GM21723 (cell line): ENCODE measurements at regions not wholly inside any gene's neighbourhood (a gene's known extent, or its start where the extent isn't known, plus 50 kb on each side); places are given as distances from the start of the nearest gene placed in this dataset.

ENCODE experiments used
- ATAC-seq: cut with Tn5 transposase; IDR thresholded peaks from one replicate; pipeline ENCODE4 v1.9.1; 2021; ENCODE audit warnings: mild to moderate bottlenecking, moderate library complexity; ENCODE audit not compliant: unreplicated experiment

- ATAC-seq, result no peak
Measured at GRCh38 chr16:80054647-80055046, 454.1 kb upstream of the MAF start.

GRCh38 chr16:80051040-80051439 lies 450.5 kb upstream of the MAF start:
- ATAC-seq, result no peak

DNA sequence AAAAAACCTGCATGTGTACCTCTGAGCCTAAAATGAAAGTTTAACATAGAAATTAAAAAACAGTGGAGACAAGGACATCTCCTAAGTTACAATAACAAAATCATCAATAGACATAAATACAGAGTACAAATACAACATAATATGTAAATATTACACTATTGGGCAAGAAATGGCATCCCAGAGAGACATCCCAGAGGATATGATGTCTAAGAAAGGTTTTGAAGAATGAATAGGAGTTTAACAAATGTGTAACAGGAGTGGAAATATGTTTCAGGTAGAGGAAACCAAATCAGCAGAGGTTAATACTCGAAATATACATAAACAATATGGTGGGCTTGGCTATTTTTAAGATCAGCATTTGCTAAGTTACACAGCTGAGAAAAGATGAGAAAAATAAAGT lies 447.7 kb upstream of the MAF start:
- no peak for ATAC-seq

GRCh38 chr16:80047842-80048241 lies 447.3 kb upstream of the MAF start:
- ATAC-seq, result no peak

- no peak for ATAC-seq
Measured at GRCh38 chr16:80046848-80047247, 446.3 kb upstream of the MAF start.

DNA sequence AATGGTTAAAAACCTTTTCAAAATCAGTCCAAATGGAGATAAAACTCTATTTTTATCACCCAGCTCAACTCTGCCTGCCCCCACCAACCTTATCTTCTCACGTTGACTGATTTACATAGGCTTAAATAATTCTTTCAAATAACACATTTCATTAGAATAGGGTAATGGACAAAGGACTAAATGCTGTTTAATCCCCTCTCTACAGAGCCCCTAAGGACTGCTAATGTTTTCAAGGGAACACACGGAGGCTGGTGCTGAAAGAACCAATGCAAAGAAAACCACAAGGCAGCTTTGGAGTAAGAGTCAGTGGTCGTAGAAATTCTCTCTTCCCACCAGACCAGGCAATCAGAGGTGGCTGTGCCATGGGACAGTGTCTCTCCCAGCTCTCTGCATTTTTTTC lies 445.7 kb upstream of the MAF start:
- ATAC-seq, result no peak

- no peak for ATAC-seq
Measured at GRCh38 chr16:80045861-80046260, 445.3 kb upstream of the MAF start.

GRCh38 chr16:80041410-80041809 lies 440.9 kb upstream of the MAF start:
- no peak for ATAC-seq

DNA sequence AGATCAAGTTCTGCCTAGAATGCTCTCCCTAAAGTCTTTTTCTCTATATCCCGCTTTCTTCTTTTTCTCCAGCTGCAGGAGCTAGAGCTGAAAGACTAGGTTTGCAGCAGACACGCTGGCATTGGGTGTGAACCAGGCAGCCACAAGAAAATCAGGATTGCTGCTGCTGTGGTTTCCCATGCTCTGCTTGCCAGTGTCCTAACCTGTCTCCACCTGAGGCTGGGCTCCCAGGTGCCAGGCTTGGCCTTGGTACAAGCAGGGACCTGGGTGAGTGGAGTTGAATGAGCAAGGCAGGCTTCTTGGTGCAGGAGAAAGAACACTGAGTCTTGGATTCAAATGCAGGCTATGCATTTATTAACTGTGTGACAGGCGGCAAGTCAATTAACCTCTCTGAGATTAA lies 440.3 kb upstream of the MAF start:
- ATAC-seq, result no peak

DNA sequence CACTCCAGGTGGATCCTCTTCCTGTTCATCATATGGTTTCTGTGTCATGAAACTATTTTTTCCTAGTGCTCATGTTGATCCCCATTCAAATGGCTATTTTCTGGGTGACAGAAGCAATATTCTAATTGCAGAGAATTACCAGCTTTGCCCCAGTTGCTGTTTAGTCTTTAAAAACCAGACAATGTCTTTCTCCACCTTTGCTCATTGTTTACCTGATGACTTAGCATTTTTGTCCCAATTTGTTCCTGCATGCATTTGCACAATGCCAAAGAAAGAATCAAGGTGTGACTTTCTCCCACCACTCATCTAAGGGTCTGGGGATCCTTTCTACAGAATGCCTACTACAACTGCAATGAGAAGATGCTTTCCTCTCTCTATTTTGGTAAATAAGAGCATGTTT lies 439.9 kb upstream of the MAF start:
- ATAC-seq, result no peak

DNA sequence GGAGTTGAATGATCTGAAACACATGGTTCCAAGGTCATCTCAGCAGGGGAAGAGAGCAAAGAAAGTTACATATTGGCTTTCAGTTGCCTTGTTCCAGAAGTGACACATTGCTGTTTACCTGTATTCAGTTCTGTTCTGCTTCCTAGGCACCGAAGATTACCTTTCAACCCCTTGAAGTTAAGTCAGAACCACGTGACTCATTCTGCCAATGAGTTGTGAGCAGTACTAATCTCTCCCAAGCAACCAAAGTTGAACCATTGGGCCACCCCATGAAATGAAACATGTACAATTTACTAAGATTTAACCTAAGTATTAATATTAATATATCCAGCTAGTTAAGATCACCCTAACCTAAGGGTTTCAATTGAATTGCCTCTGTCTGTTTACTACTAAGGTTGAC lies 439.2 kb upstream of the MAF start:
- ATAC-seq, result no peak

DNA sequence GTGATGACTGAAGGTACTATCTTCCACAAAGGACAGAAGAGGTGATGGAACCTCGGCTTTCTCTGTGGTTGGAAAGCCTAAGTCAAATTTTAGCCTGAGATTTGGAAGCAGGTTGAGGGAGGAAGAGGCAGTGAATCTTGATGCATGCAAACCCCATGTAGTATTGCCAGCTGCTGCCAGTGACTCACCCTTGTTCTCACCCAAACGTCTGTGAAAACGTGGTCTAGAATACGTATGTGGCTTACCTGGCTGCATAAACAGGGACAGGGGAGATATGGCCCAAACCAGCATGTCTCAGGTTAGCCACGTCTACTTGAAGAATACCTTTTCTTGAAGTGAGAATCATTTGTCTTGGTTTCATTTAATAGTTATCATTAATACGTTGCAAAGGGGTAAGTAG lies 438.0 kb upstream of the MAF start:
- no peak for ATAC-seq

GRCh38 chr16:80034948-80035663 lies 434.6 kb upstream of the MAF start:
- no peak for ATAC-seq

GRCh38 chr16:80034469-80034826 lies 433.9 kb upstream of the MAF start:
- no peak for ATAC-seq

GRCh38 chr16:80033783-80034468 lies 433.4 kb upstream of the MAF start:
- no peak for ATAC-seq

DNA sequence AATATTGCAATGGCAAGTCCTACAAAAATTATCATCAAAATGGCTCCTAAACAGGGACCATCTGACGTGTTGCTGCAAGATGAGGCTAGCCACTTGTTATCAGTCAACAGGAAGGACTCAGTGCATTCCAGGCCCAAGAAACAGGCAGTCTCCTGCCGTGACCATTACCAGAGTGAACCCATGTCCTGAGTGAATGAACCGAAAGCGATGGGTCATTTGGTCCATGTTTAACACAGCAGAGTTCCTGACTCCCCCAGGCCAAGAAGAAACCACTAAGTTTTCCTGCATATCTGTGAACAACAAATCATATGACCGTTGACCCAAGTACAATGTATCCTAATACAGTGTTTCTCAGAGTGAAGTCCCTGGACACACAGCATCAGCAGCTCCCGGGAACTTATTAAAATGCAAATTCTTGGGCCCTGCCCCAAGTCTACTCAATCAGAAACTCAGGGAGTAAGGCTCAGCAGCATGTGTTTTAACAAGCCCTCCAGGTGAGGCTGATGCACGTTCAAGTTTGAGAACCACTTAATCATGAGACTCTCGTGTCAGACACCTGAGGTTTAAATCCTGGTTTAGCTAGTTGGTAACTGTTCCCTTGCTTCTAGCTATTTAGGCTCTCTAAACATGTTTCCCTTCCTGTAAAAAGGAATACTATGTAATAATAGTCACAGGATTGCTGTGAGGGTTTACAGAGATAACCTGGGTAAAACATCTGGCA lies 429.4 kb upstream of the MAF start:
- no peak for ATAC-seq

- ATAC-seq, result no peak
Measured at GRCh38 chr16:80029381-80029630, 428.8 kb upstream of the MAF start.

GRCh38 chr16:80028581-80029380 lies 428.2 kb upstream of the MAF start:
- ATAC-seq, result no peak

DNA sequence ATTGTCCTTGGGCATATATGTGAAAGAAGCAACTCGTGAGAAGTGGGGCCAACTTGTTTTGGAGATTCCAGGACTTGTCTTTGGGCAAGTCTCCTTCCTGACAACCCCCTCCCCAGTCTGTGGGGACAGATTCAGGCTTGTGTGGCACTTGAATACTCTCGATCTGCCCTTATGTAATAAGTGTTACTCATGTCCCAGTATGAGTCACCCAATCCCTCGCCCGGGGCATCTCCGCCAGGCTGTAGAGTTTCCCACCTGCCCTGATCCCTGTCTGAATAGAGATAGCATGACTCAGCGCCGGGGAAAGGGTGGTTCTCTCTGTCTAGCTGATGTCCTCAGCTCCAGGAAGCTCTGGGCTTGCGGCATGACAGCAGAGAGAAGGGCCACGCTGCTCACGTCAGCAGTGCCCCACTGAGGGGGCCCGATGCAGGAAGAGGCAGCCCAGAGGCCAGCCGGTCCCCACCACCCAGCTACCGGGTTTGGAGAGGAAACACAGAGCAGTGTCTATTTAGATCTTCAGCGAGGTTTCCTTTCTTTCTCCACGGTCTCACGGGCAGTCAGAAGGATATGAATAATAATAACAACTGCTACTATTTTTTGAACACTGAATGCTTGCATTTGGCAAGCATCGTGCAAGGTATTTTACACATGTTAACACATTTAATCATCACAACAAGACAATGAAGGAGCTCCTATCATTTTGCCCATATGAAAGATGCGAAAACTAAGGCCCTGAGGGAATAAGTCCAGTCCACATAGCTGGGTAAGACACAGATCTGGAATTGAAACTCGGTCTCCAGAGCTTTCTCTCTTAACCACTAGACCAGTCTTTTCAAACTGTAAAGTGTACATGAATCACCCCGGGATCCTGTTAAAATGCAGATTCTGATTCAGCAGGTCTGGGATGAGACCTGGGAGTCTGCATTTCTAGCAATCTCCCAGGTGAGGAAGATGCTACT lies 426.7 kb upstream of the MAF start:
- ATAC-seq, result peak; percentile 87

DNA sequence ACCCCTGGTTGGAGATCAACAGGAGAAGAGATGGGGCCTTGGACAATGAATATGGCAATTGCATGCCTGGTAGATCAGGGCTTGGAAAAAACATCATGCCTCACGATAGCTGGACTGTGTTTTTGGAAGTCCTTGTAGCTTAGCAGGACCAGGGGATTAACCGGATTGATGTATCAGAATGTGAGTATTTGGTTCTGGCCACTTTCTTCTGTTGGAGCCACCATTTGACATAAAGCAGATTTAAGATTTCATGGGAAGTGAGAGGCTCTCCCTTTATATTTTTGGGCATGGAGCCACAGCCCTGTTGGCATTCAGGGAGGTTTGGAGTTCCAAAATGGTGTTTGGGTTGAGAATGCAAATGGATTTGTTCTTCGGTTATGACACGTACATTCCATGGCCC lies 424.7 kb upstream of the MAF start:
- ATAC-seq, result no peak

GRCh38 chr16:80024443-80024842 lies 423.9 kb upstream of the MAF start:
- ATAC-seq, result no peak
